DND-41 (cell line): ENCODE measurements at regions not wholly inside any gene's neighbourhood (a gene's known extent, or its start where the extent isn't known, plus 50 kb on each side); places are given as distances from the start of the nearest gene placed in this dataset.

Source experiments
- ATAC-seq: fragments of 200-7000 bp; cut with Tn5 transposase; 3 replicates; pipeline ENCODE4 v1.9.1; 2021; ENCODE audit warnings: low read depth; ENCODE audit not compliant: insufficient read depth
- DNase-seq: peaks from one replicate; pipeline ENCODE4 v3.0.0-alpha.2; 2020
- H2AFZ ChIP-seq: 2 replicates; pipeline ENCODE4 v1.6.0; 2012; ENCODE audit warnings: low read depth, low read length
- H3K27ac ChIP-seq: 2 replicates; pipeline ENCODE4 v1.5.1; 2012; ENCODE audit warnings: low read length, inconsistent platforms
- H3K27me3 ChIP-seq: fragments of 200-600 bp; sonication (generic); 2 replicates; pipeline ENCODE4 v1.6.0; 2012; ENCODE audit warnings: low read length, mild to moderate bottlenecking, inconsistent platforms; ENCODE audit not compliant: insufficient read depth, poor library complexity
- H3K36me3 ChIP-seq: 2 replicates; pipeline ENCODE4 v1.5.1; 2012; ENCODE audit warnings: low read length, inconsistent platforms; ENCODE audit not compliant: insufficient read depth
- H3K4me1 ChIP-seq: 2 replicates; pipeline ENCODE4 v1.5.1; 2012; ENCODE audit warnings: mild to moderate bottlenecking, low read length; ENCODE audit not compliant: insufficient read depth
- H3K4me2 ChIP-seq: 2 replicates; pipeline ENCODE4 v1.6.0; 2012; ENCODE audit warnings: mild to moderate bottlenecking, moderate library complexity, low read length, inconsistent platforms; ENCODE audit not compliant: insufficient read depth
- H3K4me3 ChIP-seq, 2 experiments: fragments of 200-600 bp in 1 of 2; shearing (Covaris generic) in 1 of 2; 2 replicates each; pipeline ENCODE4 v1.5.1; 2012 to 2016; ENCODE audit warnings: inconsistent platforms in 2 of 2, low read length in 2 of 2, mild to moderate bottlenecking in 2 of 2, low read depth in 1 of 2, moderate library complexity in 1 of 2
- H3K79me2 ChIP-seq: 2 replicates; pipeline ENCODE4 v1.6.0; 2012; ENCODE audit warnings: low read length, inconsistent platforms; ENCODE audit not compliant: insufficient read depth
- H3K9ac ChIP-seq: 2 replicates; pipeline ENCODE4 v1.6.0; 2012; ENCODE audit warnings: low read depth, mild to moderate bottlenecking, inconsistent platforms, low read length, moderate library complexity
- H3K9me3 ChIP-seq: 2 replicates; pipeline ENCODE4 v1.5.1; 2012; ENCODE audit warnings: low read length, moderate library complexity, mild to moderate bottlenecking, inconsistent platforms; ENCODE audit not compliant: insufficient read depth, severe bottlenecking
- H4K20me1 ChIP-seq: 2 replicates; pipeline ENCODE4 v1.6.0; 2012; ENCODE audit warnings: low read length; ENCODE audit not compliant: insufficient read depth
- CTCF ChIP-seq: IDR thresholded peaks from 2 replicates; pipeline ENCODE4 v1.5.1; 2012; ENCODE audit warnings: borderline replicate concordance, low read length, moderate library complexity, mild to moderate bottlenecking; ENCODE audit not compliant: poor library complexity, severe bottlenecking; ENCODE audit errors: extremely low read depth
- EZH2 ChIP-seq: IDR thresholded peaks from 3 replicates; pipeline ENCODE4 v1.6.1; 2012; ENCODE audit warnings: borderline replicate concordance, low read depth, mild to moderate bottlenecking, moderate library complexity, low read length, inconsistent platforms; ENCODE audit not compliant: severe bottlenecking

GRCh38 chrY:8488955-8489354 is 848.3 kb upstream of the TSPY4 start:
- DNase-seq: no peak
- Histone ChIP-seq H3K4me1 (no peaks in the 10 kb centered on the region), H3K9ac (no peak overlapping the region), H4K20me1 (no peaks in the 10 kb centered on the region), H2AFZ (no peak overlapping the region), H3K27me3 (no peaks in the 10 kb centered on the region), H3K27ac (no peak overlapping the region), H3K4me2 (no peak overlapping the region), H3K9me3 (no peaks in the 10 kb centered on the region), H3K79me2 (no peaks in the 10 kb centered on the region), H3K4me3 (no peak overlapping the region), H3K36me3 (no peaks in the 10 kb centered on the region)
- ATAC-seq: no peak
- TF ChIP-seq EZH2: no peak
- no peak for TF ChIP-seq CTCF

- H3K36me3 ChIP-seq: no peaks in the 10 kb centered on the region
- H3K4me3 ChIP-seq: no peak overlapping the region
- H4K20me1 ChIP-seq: no peaks in the 10 kb centered on the region
- no peak overlapping the region for H3K27ac ChIP-seq
- no peaks in the 10 kb centered on the region for H3K4me1 ChIP-seq
- ATAC-seq (no peak), DNase-seq (no peak)
- no peak for TF ChIP-seq EZH2
- no peak for TF ChIP-seq CTCF
- no peak overlapping the region for H3K9ac ChIP-seq
- no peaks in the 10 kb centered on the region for H3K9me3 ChIP-seq
- H2AFZ ChIP-seq: no peak overlapping the region
- no peaks in the 10 kb centered on the region for H3K79me2 ChIP-seq
- H3K27me3 ChIP-seq: no peaks in the 10 kb centered on the region
- H3K4me2 ChIP-seq: no peak overlapping the region
Measured at GRCh38 chrY:8489880-8490630, 847.2 kb upstream of the TSPY4 start.

- Histone ChIP-seq H3K36me3 (no peaks in the 10 kb centered on the region), H3K4me3 (no peak overlapping the region), H3K27ac (no peak overlapping the region), H3K27me3 (no peaks in the 10 kb centered on the region), H3K9ac (no peak overlapping the region), H2AFZ (no peak overlapping the region), H4K20me1 (no peaks in the 10 kb centered on the region), H3K9me3 (no peaks in the 10 kb centered on the region), H3K4me1 (no peaks in the 10 kb centered on the region), H3K4me2 (no peak overlapping the region), H3K79me2 (no peaks in the 10 kb centered on the region)
- DNase-seq: no peak
- TF ChIP-seq CTCF (no peak), EZH2 (no peak)
- no peak for ATAC-seq
Measured at GRCh38 chrY:8494396-8494795, 842.9 kb upstream of the TSPY4 start.
